Uterus (tissue), 2 donors: ENCODE measurements at regions not wholly inside any gene's neighbourhood (a gene's known extent, or its start where the extent isn't known, plus 50 kb on each side); places are given as distances from the start of the nearest gene placed in this dataset.

Experiments used
- POLR2A ChIP-seq, 2 donors: fragments of 450-650 bp; IDR thresholded peaks; one replicate each; pipeline ENCODE4 v1.6.1; 2016; ENCODE audit warnings: antibody characterized with exemption in 2 of 2, mild to moderate bottlenecking in 1 of 2, moderate library complexity in 1 of 2
- TF ChIP-seq, protein P1 (sequence below), 4 experiments: fragments of 200-600 bp in 2 of 4; fragments of 450-650 bp in 2 of 4; sonication (generic) in 2 of 4; IDR thresholded peaks; one replicate each; pipeline ENCODE4 v1.5.1; 2016 to 2019; ENCODE audit warnings: antibody characterized with exemption in 4 of 4, mild to moderate bottlenecking in 2 of 4, moderate library complexity in 1 of 4

DNA sequence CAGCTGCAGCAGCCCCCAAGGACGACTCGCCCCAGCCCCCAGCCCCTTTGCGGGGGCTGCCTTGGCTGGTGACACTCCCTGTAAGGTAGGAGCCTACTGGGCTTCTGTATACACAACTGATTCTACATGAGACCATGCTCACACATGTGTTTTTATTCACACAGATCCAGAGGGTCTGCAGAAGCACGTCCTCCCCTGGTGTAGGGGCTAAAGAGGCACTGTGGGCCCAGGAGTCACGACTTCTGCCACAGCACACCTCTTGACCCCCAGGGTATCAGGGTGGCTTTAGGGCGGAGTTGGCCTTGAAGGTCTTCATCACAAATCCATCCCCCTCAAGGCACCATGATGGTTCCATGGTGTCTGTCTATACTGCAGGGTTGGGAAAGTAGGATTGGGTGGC lies 931.2 kb downstream of the TBC1D22A start:
- no peak for TF ChIP-seq POLR2A (IDR thresholded peaks at IDR 0.05)
- TF ChIP-seq, protein P1, sequence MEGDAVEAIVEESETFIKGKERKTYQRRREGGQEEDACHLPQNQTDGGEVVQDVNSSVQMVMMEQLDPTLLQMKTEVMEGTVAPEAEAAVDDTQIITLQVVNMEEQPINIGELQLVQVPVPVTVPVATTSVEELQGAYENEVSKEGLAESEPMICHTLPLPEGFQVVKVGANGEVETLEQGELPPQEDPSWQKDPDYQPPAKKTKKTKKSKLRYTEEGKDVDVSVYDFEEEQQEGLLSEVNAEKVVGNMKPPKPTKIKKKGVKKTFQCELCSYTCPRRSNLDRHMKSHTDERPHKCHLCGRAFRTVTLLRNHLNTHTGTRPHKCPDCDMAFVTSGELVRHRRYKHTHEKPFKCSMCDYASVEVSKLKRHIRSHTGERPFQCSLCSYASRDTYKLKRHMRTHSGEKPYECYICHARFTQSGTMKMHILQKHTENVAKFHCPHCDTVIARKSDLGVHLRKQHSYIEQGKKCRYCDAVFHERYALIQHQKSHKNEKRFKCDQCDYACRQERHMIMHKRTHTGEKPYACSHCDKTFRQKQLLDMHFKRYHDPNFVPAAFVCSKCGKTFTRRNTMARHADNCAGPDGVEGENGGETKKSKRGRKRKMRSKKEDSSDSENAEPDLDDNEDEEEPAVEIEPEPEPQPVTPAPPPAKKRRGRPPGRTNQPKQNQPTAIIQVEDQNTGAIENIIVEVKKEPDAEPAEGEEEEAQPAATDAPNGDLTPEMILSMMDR (IDR thresholded peaks at IDR 0.05), result no peak
